ENCODE measurements at regions not wholly inside any gene's neighbourhood (a gene's known extent, or its start where the extent isn't known, plus 50 kb on each side); places are given as distances from the start of the nearest gene placed in this dataset.

- TF ChIP-seq CTCF (IDR thresholded peaks at IDR 0.05; ENCODE audit: low read depth, low read length): no peak
- no peak for TF ChIP-seq EZH2phosphoT487 (IDR thresholded peaks at IDR 0.05; ENCODE audit: low read depth)
Observed at GRCh38 chr5:93791518-93791972, 50.1 kb upstream of the POU5F2 start.
